Liver (tissue), 8 donors: ENCODE measurements at regions not wholly inside any gene's neighbourhood (a gene's known extent, or its start where the extent isn't known, plus 50 kb on each side); places are given as distances from the start of the nearest gene placed in this dataset.

Source experiments
- DNase-seq: peaks from one replicate; pipeline ENCODE4 v3.0.0-alpha.2; 2017; ENCODE audit warnings: low spot score
- H3K27ac ChIP-seq, 2 donors: one replicate each; pipeline ENCODE4 v1.7.0; 2013; ENCODE audit warnings: inconsistent platforms in 2 of 2, low read length in 2 of 2, control low read depth in 1 of 2, low read depth in 1 of 2, mild to moderate bottlenecking in 1 of 2
- H3K27me3 ChIP-seq, 4 donors: one replicate each; pipeline versions ENCODE4 v1.6.1 to v1.7.0; 2013; ENCODE audit warnings: low read length in 3 of 4, inconsistent platforms in 1 of 4, mild to moderate bottlenecking in 1 of 4, moderate library complexity in 1 of 4; ENCODE audit not compliant: control insufficient read depth in 4 of 4, insufficient read depth in 4 of 4
- H3K36me3 ChIP-seq, 4 donors: one replicate each; pipeline versions ENCODE4 v1.6.1 to v1.7.0; 2013; ENCODE audit warnings: low read length in 3 of 4, mild to moderate bottlenecking in 3 of 4, low read depth in 1 of 4, moderate library complexity in 1 of 4; ENCODE audit not compliant: control insufficient read depth in 4 of 4, insufficient read depth in 3 of 4
- H3K4me1 ChIP-seq, 4 donors: one replicate each; pipeline versions ENCODE4 v1.6.1 to v1.7.0; 2013; ENCODE audit warnings: low read length in 3 of 4, mild to moderate bottlenecking in 3 of 4, moderate library complexity in 1 of 4; ENCODE audit not compliant: control insufficient read depth in 4 of 4, insufficient read depth in 4 of 4
- H3K4me3 ChIP-seq, 3 donors: one replicate each; pipeline versions ENCODE4 v1.6.1 to v1.7.0; 2013; ENCODE audit warnings: low read length in 3 of 3, control low read depth in 1 of 3, low read depth in 1 of 3, mild to moderate bottlenecking in 1 of 3
- H3K9ac ChIP-seq, 2 donors: one replicate each; pipeline ENCODE4 v1.7.0; 2013; ENCODE audit warnings: low read length in 2 of 2, mild to moderate bottlenecking in 2 of 2, moderate library complexity in 2 of 2, control low read depth in 1 of 2, low read depth in 1 of 2
- H3K9me3 ChIP-seq, 4 donors: one replicate each; pipeline versions ENCODE4 v1.6.1 to v1.7.0; 2013; ENCODE audit warnings: low read length in 3 of 4; ENCODE audit not compliant: control insufficient read depth in 4 of 4
- EGR1 ChIP-seq, 2 donors: IDR thresholded peaks; 2 replicates each; pipeline ENCODE4 v1.6.1; 2016 to 2018; ENCODE audit warnings: antibody characterized with exemption in 2 of 2, low read depth in 2 of 2
- FOXA1 ChIP-seq: IDR thresholded peaks from 2 replicates; pipeline ENCODE4 v1.6.1; 2016; ENCODE audit warnings: antibody characterized with exemption
- FOXA2 ChIP-seq: IDR thresholded peaks from 2 replicates; pipeline ENCODE4 v1.6.1; 2016; ENCODE audit warnings: antibody characterized with exemption
- GABPA ChIP-seq, 2 donors: IDR thresholded peaks in 1 of 2; conservative IDR thresholded peaks in 1 of 2; 2 replicates each; pipeline ENCODE4 v1.6.1; 2016; ENCODE audit warnings: antibody characterized with exemption in 2 of 2, mild to moderate bottlenecking in 1 of 2, moderate library complexity in 1 of 2
- HNF4A ChIP-seq, 2 donors: conservative IDR thresholded peaks; 2 replicates each; pipeline ENCODE4 v1.6.1; 2016; ENCODE audit warnings: antibody characterized with exemption in 2 of 2, mild to moderate bottlenecking in 2 of 2
- HNF4G ChIP-seq: IDR thresholded peaks from 2 replicates; pipeline ENCODE4 v1.6.1; 2016; ENCODE audit warnings: antibody characterized with exemption
- JUND ChIP-seq, 2 donors: IDR thresholded peaks; 2 replicates each; pipeline ENCODE4 v1.6.1; 2016; ENCODE audit warnings: antibody characterized with exemption in 2 of 2
- MAX ChIP-seq: IDR thresholded peaks from 2 replicates; pipeline ENCODE4 v1.6.1; 2016; ENCODE audit warnings: antibody characterized with exemption
- NR2F2 ChIP-seq: IDR thresholded peaks from 2 replicates; pipeline ENCODE4 v1.6.1; 2016; ENCODE audit warnings: antibody characterized with exemption
- RAD21 ChIP-seq, 2 donors: IDR thresholded peaks; 2 replicates each; pipeline ENCODE4 v1.6.1; 2016; ENCODE audit warnings: antibody characterized with exemption in 2 of 2, mild to moderate bottlenecking in 2 of 2
- RXRA ChIP-seq, 2 donors: IDR thresholded peaks; 2 replicates each; pipeline ENCODE4 v1.6.1; 2017 to 2018; ENCODE audit warnings: antibody characterized with exemption in 2 of 2, mild to moderate bottlenecking in 1 of 2
- SP1 ChIP-seq: IDR thresholded peaks from 2 replicates; pipeline ENCODE4 v1.6.1; 2018; ENCODE audit warnings: antibody characterized with exemption, mild to moderate bottlenecking
- TAF1 ChIP-seq: conservative IDR thresholded peaks from 2 replicates; pipeline ENCODE4 v1.6.1; 2016; ENCODE audit warnings: antibody characterized with exemption, mild to moderate bottlenecking
- YY1 ChIP-seq: IDR thresholded peaks from 2 replicates; pipeline ENCODE4 v1.6.1; 2016; ENCODE audit warnings: antibody characterized with exemption, mild to moderate bottlenecking
- WGBS: extraction: QIAGEN DNeasy Blood & Tissue Kit; methylation state at CpG from one replicate; pipeline ENCODE4 v1.1.7; 2013; 5-methylcytosine and 5-hydroxymethylcytosine counted together
- TF ChIP-seq, protein P1 (sequence below): IDR thresholded peaks from 2 replicates; pipeline ENCODE4 v1.6.1; 2016; ENCODE audit warnings: antibody characterized with exemption
- TF ChIP-seq, protein P2 (sequence below): IDR thresholded peaks from 2 replicates; pipeline ENCODE4 v1.6.1; 2016; ENCODE audit warnings: antibody characterized with exemption, mild to moderate bottlenecking
- TF ChIP-seq, protein P3 (sequence below): IDR thresholded peaks from 2 replicates; pipeline ENCODE4 v1.6.1; 2016; ENCODE audit warnings: antibody characterized with exemption
- TF ChIP-seq, protein P4 (sequence below): fragments of 150-350 bp; IDR thresholded peaks from 2 replicates; pipeline ENCODE4 v1.5.1; 2017; ENCODE audit warnings: improper control_type of control experiment, low read depth, low read length; ENCODE audit not compliant: missing input control
- donor health status: healthy.
- donor health status: healthy.
- donor health status: healthy.
- donor health status: healthy.
- donor health status: healthy.

GRCh38 chr6:8231956-8232355 is 129.6 kb upstream of the EEF1E1 start:
- Histone ChIP-seq H3K27ac (no peak overlapping the region), H3K36me3 (no peaks in the 10 kb centered on the region), H3K4me3 (no peak overlapping the region), H3K4me1 (no peaks in the 10 kb centered on the region), H3K27me3 (peaks cover 0 to 3% (median 0%) of the 10 kb centered on the region in 4 donors), H3K9me3 (no peaks in the 10 kb centered on the region), H3K9ac (no peak overlapping the region)
- 89% methylated on average over 5 of the region's 5 CpGs for WGBS
- DNase-seq: no peak
- no peak for TF ChIP-seq NR2F2

- H3K27me3 ChIP-seq: peaks cover 0 to 3% (median 0%) of the 10 kb centered on the region in 4 donors
- H3K36me3 ChIP-seq: no peaks in the 10 kb centered on the region
- WGBS: 61% methylated on average over 8 of the region's 8 CpGs
- H3K4me3 ChIP-seq: no peak overlapping the region
- no peak overlapping the region for H3K27ac ChIP-seq
- DNase-seq: no peak
- H3K9ac ChIP-seq: no peak overlapping the region
- TF ChIP-seq HNF4A (conservative IDR thresholded peaks at IDR 0.05) (no peak), HNF4G (no peak), SP1 (no peak), MAX (no peak), FOXA1 (no peak), RXRA (IDR thresholded peaks at IDR 0.05) (no peak), GABPA (IDR thresholded peaks at IDR 0.05 in 1 of 2, conservative IDR thresholded peaks at IDR 0.05 in 1 of 2) (no peak), NR2F2 (no peak), FOXA2 (no peak), JUND (IDR thresholded peaks at IDR 0.05) (no peak), YY1 (no peak), EGR1 (IDR thresholded peaks at IDR 0.05; ENCODE audit: low read depth in 2 of 2) (no peak), TAF1 (no peak), RAD21 (IDR thresholded peaks at IDR 0.05) (no peak)
- TF ChIP-seq, protein P1, sequence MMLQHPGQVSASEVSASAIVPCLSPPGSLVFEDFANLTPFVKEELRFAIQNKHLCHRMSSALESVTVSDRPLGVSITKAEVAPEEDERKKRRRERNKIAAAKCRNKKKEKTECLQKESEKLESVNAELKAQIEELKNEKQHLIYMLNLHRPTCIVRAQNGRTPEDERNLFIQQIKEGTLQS: no peak
- TF ChIP-seq, protein P2, sequence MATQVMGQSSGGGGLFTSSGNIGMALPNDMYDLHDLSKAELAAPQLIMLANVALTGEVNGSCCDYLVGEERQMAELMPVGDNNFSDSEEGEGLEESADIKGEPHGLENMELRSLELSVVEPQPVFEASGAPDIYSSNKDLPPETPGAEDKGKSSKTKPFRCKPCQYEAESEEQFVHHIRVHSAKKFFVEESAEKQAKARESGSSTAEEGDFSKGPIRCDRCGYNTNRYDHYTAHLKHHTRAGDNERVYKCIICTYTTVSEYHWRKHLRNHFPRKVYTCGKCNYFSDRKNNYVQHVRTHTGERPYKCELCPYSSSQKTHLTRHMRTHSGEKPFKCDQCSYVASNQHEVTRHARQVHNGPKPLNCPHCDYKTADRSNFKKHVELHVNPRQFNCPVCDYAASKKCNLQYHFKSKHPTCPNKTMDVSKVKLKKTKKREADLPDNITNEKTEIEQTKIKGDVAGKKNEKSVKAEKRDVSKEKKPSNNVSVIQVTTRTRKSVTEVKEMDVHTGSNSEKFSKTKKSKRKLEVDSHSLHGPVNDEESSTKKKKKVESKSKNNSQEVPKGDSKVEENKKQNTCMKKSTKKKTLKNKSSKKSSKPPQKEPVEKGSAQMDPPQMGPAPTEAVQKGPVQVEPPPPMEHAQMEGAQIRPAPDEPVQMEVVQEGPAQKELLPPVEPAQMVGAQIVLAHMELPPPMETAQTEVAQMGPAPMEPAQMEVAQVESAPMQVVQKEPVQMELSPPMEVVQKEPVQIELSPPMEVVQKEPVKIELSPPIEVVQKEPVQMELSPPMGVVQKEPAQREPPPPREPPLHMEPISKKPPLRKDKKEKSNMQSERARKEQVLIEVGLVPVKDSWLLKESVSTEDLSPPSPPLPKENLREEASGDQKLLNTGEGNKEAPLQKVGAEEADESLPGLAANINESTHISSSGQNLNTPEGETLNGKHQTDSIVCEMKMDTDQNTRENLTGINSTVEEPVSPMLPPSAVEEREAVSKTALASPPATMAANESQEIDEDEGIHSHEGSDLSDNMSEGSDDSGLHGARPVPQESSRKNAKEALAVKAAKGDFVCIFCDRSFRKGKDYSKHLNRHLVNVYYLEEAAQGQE: no peak
- TF ChIP-seq, protein P3, sequence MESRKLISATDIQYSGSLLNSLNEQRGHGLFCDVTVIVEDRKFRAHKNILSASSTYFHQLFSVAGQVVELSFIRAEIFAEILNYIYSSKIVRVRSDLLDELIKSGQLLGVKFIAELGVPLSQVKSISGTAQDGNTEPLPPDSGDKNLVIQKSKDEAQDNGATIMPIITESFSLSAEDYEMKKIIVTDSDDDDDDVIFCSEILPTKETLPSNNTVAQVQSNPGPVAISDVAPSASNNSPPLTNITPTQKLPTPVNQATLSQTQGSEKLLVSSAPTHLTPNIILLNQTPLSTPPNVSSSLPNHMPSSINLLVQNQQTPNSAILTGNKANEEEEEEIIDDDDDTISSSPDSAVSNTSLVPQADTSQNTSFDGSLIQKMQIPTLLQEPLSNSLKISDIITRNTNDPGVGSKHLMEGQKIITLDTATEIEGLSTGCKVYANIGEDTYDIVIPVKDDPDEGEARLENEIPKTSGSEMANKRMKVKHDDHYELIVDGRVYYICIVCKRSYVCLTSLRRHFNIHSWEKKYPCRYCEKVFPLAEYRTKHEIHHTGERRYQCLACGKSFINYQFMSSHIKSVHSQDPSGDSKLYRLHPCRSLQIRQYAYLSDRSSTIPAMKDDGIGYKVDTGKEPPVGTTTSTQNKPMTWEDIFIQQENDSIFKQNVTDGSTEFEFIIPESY: no peak
- TF ChIP-seq, protein P4, sequence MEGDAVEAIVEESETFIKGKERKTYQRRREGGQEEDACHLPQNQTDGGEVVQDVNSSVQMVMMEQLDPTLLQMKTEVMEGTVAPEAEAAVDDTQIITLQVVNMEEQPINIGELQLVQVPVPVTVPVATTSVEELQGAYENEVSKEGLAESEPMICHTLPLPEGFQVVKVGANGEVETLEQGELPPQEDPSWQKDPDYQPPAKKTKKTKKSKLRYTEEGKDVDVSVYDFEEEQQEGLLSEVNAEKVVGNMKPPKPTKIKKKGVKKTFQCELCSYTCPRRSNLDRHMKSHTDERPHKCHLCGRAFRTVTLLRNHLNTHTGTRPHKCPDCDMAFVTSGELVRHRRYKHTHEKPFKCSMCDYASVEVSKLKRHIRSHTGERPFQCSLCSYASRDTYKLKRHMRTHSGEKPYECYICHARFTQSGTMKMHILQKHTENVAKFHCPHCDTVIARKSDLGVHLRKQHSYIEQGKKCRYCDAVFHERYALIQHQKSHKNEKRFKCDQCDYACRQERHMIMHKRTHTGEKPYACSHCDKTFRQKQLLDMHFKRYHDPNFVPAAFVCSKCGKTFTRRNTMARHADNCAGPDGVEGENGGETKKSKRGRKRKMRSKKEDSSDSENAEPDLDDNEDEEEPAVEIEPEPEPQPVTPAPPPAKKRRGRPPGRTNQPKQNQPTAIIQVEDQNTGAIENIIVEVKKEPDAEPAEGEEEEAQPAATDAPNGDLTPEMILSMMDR: no peak
- H3K9me3 ChIP-seq: no peaks in the 10 kb centered on the region
- H3K4me1 ChIP-seq: no peaks in the 10 kb centered on the region
Observed at GRCh38 chr6:8229915-8230756, 127.8 kb upstream of the EEF1E1 start.
